Mesothelial cell of epicardium (in vitro differentiated cells): ENCODE measurements at regions not wholly inside any gene's neighbourhood (a gene's known extent, or its start where the extent isn't known, plus 50 kb on each side); places are given as distances from the start of the nearest gene placed in this dataset.

Experiments used
- DNase-seq, 2 experiments: peaks; one replicate each; pipeline ENCODE4 v3.0.0; 2021; ENCODE audit warnings: low spot score in 2 of 2; ENCODE audit not compliant: unreplicated experiment in 2 of 2
- H3K27ac Mint-ChIP-seq: 2 replicates; pipeline ENCODE4 v1.8.0; 2021; ENCODE audit warnings: mixed read lengths
- H3K27me3 Mint-ChIP-seq: 2 replicates; pipeline ENCODE4 v1.8.0; 2021; ENCODE audit warnings: low read depth, mixed read lengths
- H3K36me3 Mint-ChIP-seq: 2 replicates; pipeline ENCODE4 v1.8.0; 2021; ENCODE audit warnings: mixed read lengths
- H3K4me1 Mint-ChIP-seq: 2 replicates; pipeline ENCODE4 v1.8.0; 2021; ENCODE audit warnings: mixed read lengths
- H3K4me3 Mint-ChIP-seq: 2 replicates; pipeline ENCODE4 v1.8.0; 2021; ENCODE audit warnings: mild to moderate bottlenecking, moderate library complexity, mixed read lengths
- H3K9me3 Mint-ChIP-seq: 2 replicates; pipeline ENCODE4 v1.8.0; 2021; ENCODE audit warnings: mixed read lengths
- CTCF ChIP-seq: fragments of 200-600 bp; sonication (generic); IDR thresholded peaks from one replicate; pipeline ENCODE4 v1.5.0; 2021; ENCODE audit warnings: antibody characterized with exemption; ENCODE audit not compliant: unreplicated experiment

DNA sequence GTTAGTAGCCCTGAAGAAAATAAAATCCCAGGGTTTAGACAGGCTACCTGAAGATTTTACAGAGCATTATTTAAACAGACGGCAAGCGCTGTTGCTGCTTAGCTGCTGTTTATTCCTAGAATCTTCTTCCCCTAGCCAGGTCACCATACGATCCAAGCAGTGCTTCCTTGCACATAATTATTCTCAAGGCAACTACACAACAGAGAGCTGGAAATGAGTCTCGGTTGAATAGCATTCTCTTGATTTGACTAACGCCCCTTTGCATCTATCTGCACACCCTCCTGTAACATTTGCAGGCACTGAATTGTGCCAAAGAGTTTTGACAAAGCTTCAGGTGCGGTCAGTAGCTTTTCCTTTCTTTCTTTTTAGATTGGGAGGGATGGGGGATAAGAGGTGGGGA, 564.4 kb downstream of the TBL1XR1 start:
- H3K27ac Mint-ChIP-seq: no peak overlapping the region
- H3K27me3 Mint-ChIP-seq: no peaks in the 10 kb centered on the region
- H3K4me1 Mint-ChIP-seq: peaks cover 6% of the 10 kb centered on the region
- H3K9me3 Mint-ChIP-seq: peaks cover 4% of the 10 kb centered on the region
- H3K36me3 Mint-ChIP-seq: no peaks in the 10 kb centered on the region
- TF ChIP-seq CTCF: no peak
- DNase-seq: no peak
- no peak overlapping the region for H3K4me3 Mint-ChIP-seq

- H3K27ac Mint-ChIP-seq: no peak overlapping the region
- no peak overlapping the region for H3K4me3 Mint-ChIP-seq
- no peaks in the 10 kb centered on the region for H3K27me3 Mint-ChIP-seq
- no peak for TF ChIP-seq CTCF
- H3K36me3 Mint-ChIP-seq: no peaks in the 10 kb centered on the region
- DNase-seq: no peak
- H3K4me1 Mint-ChIP-seq: peaks cover 6% of the 10 kb centered on the region
- H3K9me3 Mint-ChIP-seq: no peaks in the 10 kb centered on the region
Observed at GRCh38 chr3:176631165-176631564, 566.1 kb downstream of the TBL1XR1 start.

GRCh38 chr3:176628101-176628639, 569.1 kb downstream of the TBL1XR1 start:
- no peak overlapping the region for H3K4me3 Mint-ChIP-seq
- H3K27ac Mint-ChIP-seq: no peak overlapping the region
- H3K27me3 Mint-ChIP-seq: no peaks in the 10 kb centered on the region
- H3K9me3 Mint-ChIP-seq: no peaks in the 10 kb centered on the region
- no peak for TF ChIP-seq CTCF
- H3K4me1 Mint-ChIP-seq: peaks cover 7% of the 10 kb centered on the region
- DNase-seq: no peak
- H3K36me3 Mint-ChIP-seq: no peaks in the 10 kb centered on the region

GRCh38 chr3:176623468-176624150, 573.7 kb downstream of the TBL1XR1 start:
- Mint-ChIP-seq H3K9me3 (no peaks in the 10 kb centered on the region), H3K27me3 (no peaks in the 10 kb centered on the region), H3K4me3 (no peak overlapping the region), H3K27ac (no peak overlapping the region), H3K36me3 (no peaks in the 10 kb centered on the region), H3K4me1 (peaks cover 13% of the 10 kb centered on the region)
- no peak for TF ChIP-seq CTCF
- DNase-seq: no peak

- DNase-seq: no peak
- Mint-ChIP-seq H3K27ac (no peak overlapping the region), H3K27me3 (no peaks in the 10 kb centered on the region), H3K9me3 (peaks cover 8% of the 10 kb centered on the region), H3K36me3 (no peaks in the 10 kb centered on the region), H3K4me3 (no peak overlapping the region), H3K4me1 (peaks cover 13% of the 10 kb centered on the region)
- no peak for TF ChIP-seq CTCF
Observed at GRCh38 chr3:176619833-176620232, 577.4 kb downstream of the TBL1XR1 start.
